CD4-positive, CD25-positive, alpha-beta regulatory T cell (primary cell): ENCODE measurements at regions not wholly inside any gene's neighbourhood (a gene's known extent, or its start where the extent isn't known, plus 50 kb on each side); places are given as distances from the start of the nearest gene placed in this dataset.

Experiments
- ATAC-seq, 2 donors: fragments of 150-1000 bp; cut with Tn5 transposase; one replicate each; pipeline ENCODE4 v1.10.0; 2021; ENCODE audit warnings: low read depth in 2 of 2, moderate number of reproducible peaks in 2 of 2, moderate library complexity in 1 of 2
- DNase-seq, 3 donors: peaks; one replicate each; pipeline versions ENCODE4 v3.0.0 to v3.0.0-alpha.2; 2012 to 2022; ENCODE audit warnings: mixed read lengths in 1 of 3
- H3K27ac ChIP-seq: one replicate; pipeline ENCODE4 v1.7.0; 2013; ENCODE audit warnings: mild to moderate bottlenecking, low read length; ENCODE audit not compliant: insufficient read depth, poor library complexity, severe bottlenecking
- H3K27me3 ChIP-seq: one replicate; pipeline ENCODE4 v1.7.0; 2013; ENCODE audit warnings: low read length; ENCODE audit not compliant: control insufficient read depth, insufficient read depth
- H3K36me3 ChIP-seq: one replicate; pipeline ENCODE4 v1.7.0; 2013; ENCODE audit warnings: mild to moderate bottlenecking, low read length, moderate library complexity; ENCODE audit not compliant: control insufficient read depth, insufficient read depth
- H3K4me1 ChIP-seq: 2 replicates; pipeline ENCODE4 v1.7.0; 2013; ENCODE audit warnings: mild to moderate bottlenecking, low read length; ENCODE audit not compliant: insufficient read depth, control insufficient read depth, poor library complexity, severe bottlenecking
- H3K4me3 ChIP-seq: one replicate; pipeline ENCODE4 v1.7.0; 2013; ENCODE audit warnings: low read depth, mild to moderate bottlenecking, low read length, moderate library complexity
- H3K9me3 ChIP-seq, 2 experiments: 1 replicate in 1 of 2; 2 replicates in 1 of 2; pipeline ENCODE4 v1.7.0; 2013; ENCODE audit warnings: low read length in 2 of 2, mild to moderate bottlenecking in 1 of 2, moderate library complexity in 1 of 2; ENCODE audit not compliant: control insufficient read depth in 2 of 2
- H3K27ac Mint-ChIP-seq, 3 donors: one replicate each; pipeline ENCODE4 v1.8.0; 2020 to 2022; ENCODE audit warnings: mild to moderate bottlenecking in 3 of 3, mixed read lengths in 3 of 3, moderate library complexity in 2 of 3
- H3K27me3 Mint-ChIP-seq: one replicate; pipeline ENCODE4 v1.8.0; 2022; ENCODE audit warnings: mild to moderate bottlenecking, mixed read lengths
- H3K36me3 Mint-ChIP-seq: one replicate; pipeline ENCODE4 v1.8.0; 2020; ENCODE audit warnings: mixed read lengths
- H3K4me1 Mint-ChIP-seq, 4 donors: one replicate each; pipeline ENCODE4 v1.8.0; 2020 to 2022; ENCODE audit warnings: mixed read lengths in 4 of 4, mild to moderate bottlenecking in 1 of 4
- H3K4me3 Mint-ChIP-seq, 4 donors: one replicate each; pipeline ENCODE4 v1.8.0; 2020 to 2022; ENCODE audit warnings: mild to moderate bottlenecking in 4 of 4, mixed read lengths in 4 of 4, moderate library complexity in 3 of 4
- H3K9me3 Mint-ChIP-seq, 7 donors: one replicate each; pipeline ENCODE4 v1.8.0; 2020 to 2022; ENCODE audit warnings: mixed read lengths in 7 of 7, mild to moderate bottlenecking in 3 of 7, moderate library complexity in 2 of 7

- peak overlapping the region in 3 of 4 donors; percentile 9 to 55 (median 39) for H3K4me3 Mint-ChIP-seq
- H3K36me3 Mint-ChIP-seq, result no peaks in the 10 kb centered on the region
- peaks cover 28% of the 10 kb centered on the region for H3K27me3 Mint-ChIP-seq
- Histone ChIP-seq H3K9me3 (no peaks in the 10 kb centered on the region), H3K4me1 (peaks cover 7% of the 10 kb centered on the region), H3K27ac (no peak overlapping the region), H3K27me3 (peaks cover 7% of the 10 kb centered on the region), H3K4me3 (peak overlapping the region; percentile 28), H3K36me3 (no peaks in the 10 kb centered on the region)
- ATAC-seq, result no peak
- DNase-seq, result no peak
- peaks cover 9 to 13% (median 12%) of the 10 kb centered on the region in 4 donors for H3K4me1 Mint-ChIP-seq
- H3K27ac Mint-ChIP-seq, result no peak overlapping the region
- H3K9me3 Mint-ChIP-seq, result no peaks in the 10 kb centered on the region
These were observed 58.8 kb upstream of the HNRNPA3 start for GRCh38 chr2:177153805-177154204.

- DNase-seq (no peak), ATAC-seq (no peak)
- Histone ChIP-seq H3K36me3 (no peaks in the 10 kb centered on the region), H3K4me3 (no peak overlapping the region), H3K9me3 (no peaks in the 10 kb centered on the region), H3K27me3 (peaks cover 6% of the 10 kb centered on the region), H3K4me1 (peaks cover 7% of the 10 kb centered on the region), H3K27ac (no peak overlapping the region)
- no peaks in the 10 kb centered on the region for H3K9me3 Mint-ChIP-seq
- no peaks in the 10 kb centered on the region for H3K36me3 Mint-ChIP-seq
- H3K27me3 Mint-ChIP-seq, result peaks cover 21% of the 10 kb centered on the region
- H3K4me3 Mint-ChIP-seq, result no peak overlapping the region
- H3K4me1 Mint-ChIP-seq, result peaks cover 9 to 13% (median 11%) of the 10 kb centered on the region in 4 donors
- no peak overlapping the region for H3K27ac Mint-ChIP-seq
These were observed 57.8 kb upstream of the HNRNPA3 start for GRCh38 chr2:177154809-177155208.

DNA sequence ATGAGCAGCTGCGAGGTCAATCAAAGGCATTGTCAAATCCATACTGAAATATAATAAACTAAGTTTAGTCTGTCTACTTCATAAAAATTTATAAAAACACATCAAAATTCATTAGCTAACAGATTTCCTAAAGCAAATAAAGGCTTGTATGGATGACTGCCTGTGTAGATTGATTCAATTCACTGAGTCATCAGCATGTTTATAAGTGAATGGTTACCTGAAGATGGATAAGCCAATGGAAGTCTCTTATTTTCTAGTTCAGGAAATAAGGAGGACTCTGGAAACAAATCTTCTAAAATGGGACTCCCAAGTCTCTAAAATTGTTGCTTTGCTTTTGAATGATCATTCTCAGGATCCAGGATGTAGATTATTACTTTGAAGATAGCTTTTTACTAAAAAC lies 57.0 kb upstream of the HNRNPA3 start:
- ATAC-seq (no peak), DNase-seq (no peak)
- H3K4me3 ChIP-seq, result no peak overlapping the region
- Mint-ChIP-seq H3K36me3 (no peaks in the 10 kb centered on the region), H3K27ac (no peak overlapping the region), H3K4me3 (peak overlapping the region in 1 of 4 donors; percentile 17), H3K27me3 (peaks cover 24% of the 10 kb centered on the region), H3K4me1 (peaks cover 9 to 13% (median 11%) of the 10 kb centered on the region in 4 donors), H3K9me3 (no peaks in the 10 kb centered on the region)
- no peaks in the 10 kb centered on the region for H3K9me3 ChIP-seq
- H3K36me3 ChIP-seq, result no peaks in the 10 kb centered on the region
- H3K27me3 ChIP-seq, result peaks cover 4% of the 10 kb centered on the region
- H3K27ac ChIP-seq, result no peak overlapping the region
- peaks cover 7% of the 10 kb centered on the region for H3K4me1 ChIP-seq

DNA sequence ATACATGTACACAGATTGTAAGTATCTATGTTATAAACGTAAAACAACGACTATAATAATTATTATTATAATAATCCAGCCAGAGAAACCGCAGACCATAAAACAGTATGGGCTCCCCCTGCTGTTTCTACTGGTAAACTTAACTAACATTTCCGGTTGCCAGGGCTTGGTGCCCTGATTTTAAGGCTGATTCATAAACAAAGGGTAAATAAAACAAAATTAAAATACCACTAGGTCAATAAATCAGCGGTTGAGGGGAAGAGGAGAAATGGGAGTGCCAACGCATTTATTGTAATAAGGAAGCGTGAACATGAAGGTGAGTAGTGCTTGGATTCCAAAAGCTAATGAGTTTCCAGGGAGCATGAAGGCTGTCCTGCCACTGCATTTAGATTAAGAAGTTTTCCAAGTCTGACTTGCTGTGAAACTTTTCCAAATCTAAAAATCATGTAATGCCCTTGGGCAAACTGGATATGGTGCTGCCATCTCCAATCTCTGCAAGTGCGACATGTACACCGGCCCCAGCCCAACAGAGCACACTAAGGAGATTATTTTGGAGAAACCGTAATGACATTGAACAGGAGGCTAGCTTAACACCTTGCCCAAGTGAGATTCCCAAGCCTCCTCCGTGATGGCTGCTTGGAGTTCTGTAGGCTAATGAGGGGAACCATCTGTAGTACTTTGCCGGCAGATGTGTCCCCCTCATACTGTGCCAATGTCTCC lies 50.7 kb upstream of the HNRNPA3 start:
- Mint-ChIP-seq H3K27me3 (peaks cover 19% of the 10 kb centered on the region), H3K27ac (peak overlapping the region in 1 of 3 donors; percentile 21), H3K4me3 (peak overlapping the region in 1 of 4 donors; percentile 67), H3K36me3 (no peaks in the 10 kb centered on the region), H3K9me3 (no peaks in the 10 kb centered on the region), H3K4me1 (peaks cover 2 to 18% (median 13%) of the 10 kb centered on the region in 4 donors)
- no peak overlapping the region for H3K4me3 ChIP-seq
- peaks cover 32% of the 10 kb centered on the region for H3K4me1 ChIP-seq
- H3K36me3 ChIP-seq, result no peaks in the 10 kb centered on the region
- no peaks in the 10 kb centered on the region for H3K9me3 ChIP-seq
- peaks cover 2% of the 10 kb centered on the region for H3K27me3 ChIP-seq
- peak in 2 of 3 donors; percentile 43 to 64 for DNase-seq
- peak in 1 of 2 donors; percentile 48 for ATAC-seq
- H3K27ac ChIP-seq, result no peak overlapping the region
